GM21528 (cell line): ENCODE measurements at regions not wholly inside any gene's neighbourhood (a gene's known extent, or its start where the extent isn't known, plus 50 kb on each side); places are given as distances from the start of the nearest gene placed in this dataset.
"Not testable (repeated sequence)": the region's sequence is repeated elsewhere in the genome, so short reads cannot be mapped to it uniquely, and the experiment has no call there.

Experiments used
- ATAC-seq: cut with Tn5 transposase; IDR thresholded peaks from one replicate; pipeline ENCODE4 v1.9.1; 2021; ENCODE audit warnings: mild to moderate bottlenecking, moderate library complexity; ENCODE audit not compliant: unreplicated experiment, low FRiP score

DNA sequence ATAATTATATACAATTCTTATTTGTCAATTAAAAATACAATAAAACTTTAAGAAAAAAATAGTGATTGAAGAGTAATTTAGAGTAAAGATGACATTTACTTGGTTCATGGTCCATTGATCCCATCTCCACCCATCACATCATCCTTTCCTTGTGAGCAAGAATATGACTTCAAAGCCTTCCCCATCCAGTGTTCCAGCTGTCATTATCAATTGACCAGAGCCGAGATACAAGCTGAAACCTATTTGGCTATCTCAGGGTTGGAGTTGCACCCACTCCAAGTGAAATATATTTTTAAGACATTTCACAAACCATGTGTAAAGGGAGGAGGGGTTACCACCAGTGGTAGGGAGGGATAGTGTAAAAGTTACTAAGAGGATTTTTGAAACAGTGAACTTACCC, 428.9 kb upstream of the C1orf87 start:
- no peak for ATAC-seq

DNA sequence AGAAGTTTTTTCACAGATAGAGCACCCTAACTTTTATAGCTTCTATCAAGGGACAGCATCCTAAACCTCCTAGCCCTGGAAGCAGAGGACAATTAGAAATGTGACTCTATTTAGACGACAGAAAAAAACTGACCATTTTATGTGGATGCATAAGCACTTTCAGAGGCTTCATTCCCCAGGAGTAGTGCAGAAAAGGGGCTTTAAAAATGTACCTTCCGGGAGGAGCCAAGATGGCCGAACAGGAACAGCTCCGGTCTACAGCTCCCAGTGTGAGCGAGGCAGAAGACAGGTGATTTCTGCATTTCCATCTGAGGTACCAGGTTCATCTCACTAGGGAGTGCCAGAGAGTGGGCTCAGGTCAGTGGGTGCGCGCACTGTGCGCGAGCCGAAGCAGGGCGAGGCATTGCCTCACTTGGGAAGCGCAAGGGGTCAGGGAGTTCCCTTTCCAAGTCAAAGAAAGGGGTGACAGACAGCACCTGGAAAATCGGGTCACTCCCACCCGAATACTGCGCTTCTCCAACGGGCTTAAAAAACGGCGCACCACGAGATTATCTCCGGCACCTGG, 416.4 kb upstream of the C1orf87 start:
- not testable (repeated sequence) for ATAC-seq

DNA sequence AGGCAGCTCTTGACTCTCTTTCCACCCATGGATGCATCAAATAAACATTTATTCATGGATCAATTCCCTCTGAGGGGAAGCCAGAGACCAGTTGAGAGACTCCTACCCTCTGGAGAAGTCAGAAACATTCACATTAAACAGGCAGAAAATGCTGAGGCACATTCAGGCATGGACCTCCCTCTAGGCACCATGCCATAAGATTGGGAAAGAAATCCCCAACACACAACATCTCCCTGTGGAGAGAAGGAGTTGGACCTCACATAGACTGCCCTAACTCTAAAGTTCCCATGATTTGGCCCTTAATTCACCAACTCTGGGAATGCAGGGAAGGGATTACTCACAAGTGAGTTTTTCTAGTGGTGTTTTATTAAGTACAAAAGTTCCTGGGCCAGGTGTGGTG, 415.3 kb upstream of the C1orf87 start:
- ATAC-seq: no peak

DNA sequence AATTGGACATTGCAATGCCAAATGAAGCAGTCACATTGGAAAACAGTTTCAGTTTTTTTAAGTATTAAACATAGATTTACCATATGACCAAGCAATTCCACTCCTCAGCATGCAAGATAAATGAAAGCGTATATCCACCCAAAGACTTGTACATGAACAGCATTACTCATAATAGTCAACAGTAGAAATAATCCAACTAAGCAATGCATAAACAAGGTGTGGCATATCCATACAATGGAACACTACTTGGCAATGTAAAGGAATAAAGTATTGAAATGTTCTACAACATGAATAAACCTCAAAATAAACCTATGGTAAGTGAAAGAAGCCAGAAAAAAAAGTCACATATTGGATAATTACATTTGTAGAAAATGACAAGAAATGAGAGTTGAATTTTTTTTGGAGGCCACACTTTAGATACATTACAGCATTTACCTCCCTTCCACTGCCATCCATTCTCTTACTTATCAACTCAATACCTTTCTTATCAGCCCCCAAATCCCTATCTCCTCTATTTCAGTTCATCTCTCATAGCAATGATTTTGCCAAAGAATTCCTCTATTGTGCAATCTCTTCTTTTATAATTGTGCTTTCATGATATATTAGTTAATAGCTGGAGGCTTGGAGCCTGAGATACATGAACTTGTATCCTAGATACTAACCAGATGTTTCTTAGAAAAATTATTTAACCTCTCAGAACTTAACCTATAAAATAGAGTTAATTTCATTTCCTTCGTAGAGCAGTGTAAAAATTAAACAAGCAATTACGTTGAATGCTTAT, 414.2 kb upstream of the C1orf87 start:
- no peak for ATAC-seq

DNA sequence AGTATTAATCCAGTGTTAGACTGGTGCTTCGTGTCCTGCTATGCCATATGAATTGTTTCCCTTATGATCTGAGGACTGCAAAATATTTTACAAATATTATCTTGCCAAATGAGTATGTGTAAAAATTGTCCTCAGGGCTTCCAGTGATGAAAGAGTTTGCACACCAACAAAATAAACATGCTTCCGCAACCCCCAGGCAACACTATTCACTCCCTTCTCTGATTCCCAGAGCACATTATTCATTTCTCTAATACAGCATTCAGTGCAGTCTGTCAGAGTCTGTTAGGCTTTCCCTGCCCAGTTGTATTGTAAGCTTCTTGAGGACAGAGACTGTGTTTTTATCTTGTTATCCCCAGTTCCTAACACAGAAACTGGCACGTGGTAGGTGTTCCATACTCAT, 409.9 kb upstream of the C1orf87 start:
- ATAC-seq: no peak

DNA sequence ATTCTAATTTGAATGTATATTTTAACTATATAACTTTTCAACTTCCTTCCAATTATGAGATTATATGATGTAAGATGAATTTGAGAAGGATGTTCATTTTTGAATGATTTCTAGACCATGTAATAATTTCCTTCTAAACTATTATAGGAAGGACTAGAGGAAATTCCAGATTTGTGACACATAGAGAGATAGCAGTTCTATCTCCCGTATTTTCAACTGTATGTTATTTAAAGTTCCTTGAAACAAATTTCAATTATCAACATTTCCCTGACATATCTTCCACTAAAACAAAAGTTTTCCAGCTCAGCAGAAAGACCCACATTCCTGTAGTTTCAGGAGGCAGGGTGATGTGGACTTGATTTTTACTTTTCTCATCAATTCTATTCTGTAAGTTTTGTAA, 396.7 kb upstream of the C1orf87 start:
- ATAC-seq: no peak

DNA sequence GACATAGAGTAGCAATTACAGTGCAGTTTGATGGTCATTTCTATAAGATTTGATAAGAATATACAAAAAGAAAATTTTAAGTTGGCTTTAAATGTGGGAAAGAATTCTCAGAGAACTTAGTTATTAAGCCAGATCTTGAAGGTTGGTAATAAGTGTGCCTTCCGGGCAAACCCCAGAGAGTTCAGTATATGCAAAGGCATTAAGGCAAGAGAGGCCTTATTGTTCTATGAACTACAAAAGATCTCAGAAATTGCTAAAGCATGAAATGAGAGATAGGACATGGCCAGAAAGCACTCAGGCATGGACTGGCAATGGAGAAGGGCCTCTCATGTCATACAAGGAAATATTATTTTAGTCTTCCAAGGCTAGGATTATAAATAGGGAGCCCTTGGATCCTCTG, 390.2 kb upstream of the C1orf87 start:
- ATAC-seq: no peak

DNA sequence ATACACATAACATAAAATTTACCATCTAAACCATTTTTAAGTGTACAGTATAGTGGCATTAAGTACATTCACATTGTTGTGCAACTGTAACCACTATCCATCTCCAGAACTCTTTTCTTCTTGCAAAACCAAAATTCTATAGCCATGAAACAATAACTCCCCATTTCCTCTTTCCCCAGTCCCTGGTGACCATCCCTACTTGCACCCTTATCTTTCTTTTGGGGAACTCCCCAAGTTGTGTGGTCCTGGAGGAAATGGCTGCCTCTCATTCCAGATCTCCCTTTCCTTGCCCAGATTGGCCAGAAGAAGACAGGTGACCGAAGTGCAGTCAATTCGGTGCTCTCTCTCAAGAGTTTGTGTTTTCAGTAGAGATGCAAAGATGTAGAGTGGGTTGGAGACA, 389.6 kb upstream of the C1orf87 start:
- no peak for ATAC-seq

DNA sequence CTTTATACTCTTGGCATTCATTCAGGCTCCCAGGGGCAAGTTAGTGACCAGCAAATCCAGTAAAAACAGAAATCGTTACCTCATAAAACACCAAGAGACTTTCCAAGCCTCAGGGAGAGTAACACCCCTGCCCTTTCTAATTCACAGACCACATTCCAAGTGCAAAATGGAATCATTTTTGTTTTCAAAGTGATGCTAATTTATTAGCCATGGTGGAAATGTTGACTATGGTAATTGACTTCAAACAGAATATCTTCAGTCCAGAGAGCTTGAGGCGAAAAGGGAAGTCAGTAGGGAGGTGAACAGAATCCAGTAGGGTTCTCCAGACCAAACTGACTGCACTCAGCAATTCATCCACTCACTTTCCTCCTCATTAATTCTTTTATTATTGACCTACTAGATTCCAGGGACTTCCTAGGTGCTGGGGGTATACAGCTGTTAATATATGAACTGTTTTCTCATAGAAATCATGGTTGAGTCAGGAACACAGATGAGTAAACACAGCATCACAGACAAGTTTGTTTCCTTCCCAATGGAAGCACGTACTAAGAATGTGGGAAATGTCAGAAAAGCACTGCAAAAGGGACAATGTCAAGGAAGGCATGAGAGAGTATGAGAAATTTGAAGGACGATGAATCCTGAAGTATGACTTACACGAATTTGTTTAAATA, 388.5 kb upstream of the C1orf87 start:
- ATAC-seq: no peak

DNA sequence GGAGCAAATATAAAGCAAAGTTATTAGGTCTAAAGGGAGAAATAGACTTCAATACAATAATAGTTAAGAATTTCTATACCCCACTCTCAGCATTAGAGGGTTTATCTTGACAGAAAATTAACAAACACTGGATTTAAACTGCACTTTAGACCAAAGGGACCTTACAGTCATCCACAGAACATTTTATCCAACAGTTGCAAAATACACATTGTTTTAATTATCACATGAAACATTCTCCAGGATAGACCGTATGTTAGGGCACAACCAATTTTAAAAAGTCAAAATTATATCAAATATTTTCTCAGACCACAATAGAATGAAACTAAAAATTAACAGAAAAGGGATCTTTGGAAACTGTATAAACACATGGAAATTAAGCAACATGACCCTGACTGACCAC, 384.5 kb upstream of the C1orf87 start:
- no peak for ATAC-seq

DNA sequence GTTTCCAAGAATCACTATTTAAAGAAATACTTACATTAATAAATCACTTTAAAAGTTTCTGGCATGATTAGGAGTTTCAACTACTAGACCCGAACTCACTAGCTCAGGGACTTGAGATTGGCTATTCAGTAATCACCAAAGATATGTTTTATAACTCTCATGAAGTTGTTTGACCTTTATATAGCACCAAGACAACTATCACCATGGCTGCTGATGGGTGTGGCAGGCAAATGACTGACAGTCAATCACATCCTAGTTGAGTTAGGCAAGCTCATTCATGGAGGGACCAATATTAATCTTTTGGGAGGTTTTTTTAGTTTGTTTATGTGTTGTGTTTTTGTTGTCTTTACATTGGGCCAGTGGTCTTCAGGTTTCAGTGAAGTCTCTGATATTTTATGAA, 376.3 kb upstream of the C1orf87 start:
- no peak for ATAC-seq

DNA sequence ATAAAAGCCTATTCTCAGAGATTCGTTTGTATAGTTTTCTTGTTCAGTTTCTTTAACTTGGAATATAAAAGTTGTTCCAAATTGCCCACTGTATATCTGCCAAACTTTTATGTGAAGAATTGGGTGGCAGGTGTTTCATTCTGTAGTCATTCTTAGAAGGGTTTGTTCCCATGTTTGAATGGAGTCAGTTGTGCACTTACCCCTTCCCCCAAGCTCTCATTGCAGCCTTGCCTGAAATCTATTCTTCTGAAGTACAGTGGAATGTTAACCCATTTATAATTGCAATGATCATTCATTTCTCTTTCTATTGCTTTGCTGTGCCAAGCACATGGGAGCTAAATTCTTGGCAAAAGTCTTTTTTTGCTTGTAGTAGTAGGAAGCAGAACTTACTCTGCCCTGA, 375.3 kb upstream of the C1orf87 start:
- ATAC-seq: no peak

DNA sequence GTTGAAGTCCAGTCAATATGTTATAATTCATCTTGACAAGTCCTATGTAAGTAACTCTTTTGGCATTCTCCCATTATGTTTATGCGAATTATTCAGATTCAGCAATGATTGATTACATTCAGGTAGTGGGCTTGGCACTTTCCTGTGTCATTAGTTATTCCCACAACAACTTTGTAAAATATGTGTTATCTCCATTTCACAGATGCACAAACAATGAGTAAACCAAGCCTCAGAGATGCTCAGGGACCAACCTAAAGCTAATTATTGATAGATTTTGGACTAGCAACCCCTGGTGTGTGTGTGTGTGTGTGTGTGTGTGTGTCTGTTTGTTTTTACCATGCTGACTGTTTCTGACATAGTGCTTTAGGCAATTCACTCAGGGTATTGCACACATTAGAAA, 371.1 kb upstream of the C1orf87 start:
- ATAC-seq: no peak

DNA sequence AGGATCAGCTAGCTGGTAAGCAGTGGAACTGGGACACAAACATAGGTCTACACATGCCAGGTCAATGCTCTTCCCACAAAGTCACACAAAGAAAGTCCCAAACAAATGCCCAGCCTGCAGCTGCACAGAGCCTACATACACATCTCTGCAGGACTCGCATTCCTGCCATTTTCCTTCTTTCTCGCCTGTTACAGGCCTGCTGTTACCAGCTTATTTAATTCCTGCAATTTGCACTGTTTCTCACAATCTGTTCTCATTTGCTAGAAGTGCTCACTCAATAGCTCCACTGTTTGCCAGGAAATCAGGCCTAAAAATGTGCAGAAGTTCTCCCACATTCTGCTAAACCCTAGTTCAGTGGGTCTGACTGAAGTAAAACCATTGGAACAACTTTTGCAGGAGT, 362.6 kb upstream of the C1orf87 start:
- ATAC-seq: no peak

DNA sequence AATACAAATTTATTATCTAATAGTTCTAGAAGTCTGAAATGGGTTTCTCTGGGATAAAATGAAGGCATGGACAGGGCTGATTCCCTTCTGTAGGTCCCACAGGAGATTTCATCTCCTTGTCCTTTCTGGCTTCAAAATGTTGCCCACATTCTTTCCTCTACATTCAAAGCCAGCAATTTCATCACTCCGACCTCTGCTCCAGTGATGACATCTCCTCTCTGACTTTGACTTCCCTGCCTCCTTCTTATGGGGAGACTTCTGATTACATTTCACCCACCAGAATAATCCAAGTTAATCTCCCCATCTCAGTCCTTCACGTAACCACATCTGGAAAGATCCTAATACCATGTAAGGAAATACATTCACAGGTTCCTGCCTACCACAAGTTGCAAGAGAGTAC, 358.0 kb upstream of the C1orf87 start:
- no peak for ATAC-seq

DNA sequence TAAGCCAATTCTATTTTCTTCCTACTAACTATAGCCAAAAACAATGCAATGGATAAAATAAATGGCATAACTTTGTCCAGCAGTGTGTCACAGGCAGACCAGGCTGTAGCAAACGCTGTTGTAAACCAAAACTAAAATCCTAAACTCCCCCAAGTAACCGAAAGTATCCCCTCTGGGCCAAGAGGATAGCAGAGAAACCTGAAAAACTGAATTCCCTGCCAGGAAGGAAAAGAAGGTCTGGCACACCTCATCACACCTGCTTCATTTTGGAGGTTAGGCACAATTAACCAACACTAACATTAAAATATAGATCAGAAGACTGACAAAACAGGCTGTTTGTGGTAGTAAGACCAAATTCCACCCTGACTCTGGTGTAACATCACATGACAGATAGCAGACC, 356.8 kb upstream of the C1orf87 start:
- ATAC-seq: no peak

DNA sequence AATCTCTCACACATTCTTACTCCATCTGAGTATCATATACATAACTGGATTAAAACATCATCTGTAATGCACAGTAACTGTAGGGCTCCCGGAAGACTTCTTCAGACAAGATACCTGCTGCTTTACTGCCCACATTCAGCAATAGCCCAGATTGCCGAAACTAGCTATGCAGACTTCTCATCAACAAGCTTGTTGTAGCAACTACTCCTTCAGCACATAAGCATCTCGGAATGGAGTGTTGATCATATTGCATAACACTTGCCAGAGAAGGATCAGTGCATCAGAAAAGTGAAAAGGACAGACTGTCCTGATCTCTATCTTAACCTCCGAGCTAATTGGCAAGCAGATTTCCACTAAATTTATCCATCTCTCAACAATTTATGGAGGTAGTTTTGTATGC, 354.6 kb upstream of the C1orf87 start:
- ATAC-seq: no peak

DNA sequence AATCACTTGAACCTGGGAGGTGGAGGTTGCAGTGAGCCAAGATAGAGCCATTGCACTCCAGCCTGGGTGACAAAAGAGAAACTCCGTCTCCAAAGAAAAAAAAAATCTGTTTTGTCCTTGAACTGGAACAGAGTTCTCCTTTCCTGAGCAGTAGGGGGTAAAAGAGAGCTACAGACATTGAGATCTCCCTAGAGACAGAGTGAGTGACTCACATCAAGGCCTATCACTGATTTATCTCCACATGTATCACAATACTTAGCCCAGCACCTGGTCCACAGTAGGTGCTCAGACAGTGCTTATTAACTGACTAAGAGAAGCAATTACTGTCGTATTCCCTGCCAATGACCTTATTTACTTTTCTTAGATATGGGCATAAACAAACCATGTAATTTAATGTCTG, 354.1 kb upstream of the C1orf87 start:
- no peak for ATAC-seq

DNA sequence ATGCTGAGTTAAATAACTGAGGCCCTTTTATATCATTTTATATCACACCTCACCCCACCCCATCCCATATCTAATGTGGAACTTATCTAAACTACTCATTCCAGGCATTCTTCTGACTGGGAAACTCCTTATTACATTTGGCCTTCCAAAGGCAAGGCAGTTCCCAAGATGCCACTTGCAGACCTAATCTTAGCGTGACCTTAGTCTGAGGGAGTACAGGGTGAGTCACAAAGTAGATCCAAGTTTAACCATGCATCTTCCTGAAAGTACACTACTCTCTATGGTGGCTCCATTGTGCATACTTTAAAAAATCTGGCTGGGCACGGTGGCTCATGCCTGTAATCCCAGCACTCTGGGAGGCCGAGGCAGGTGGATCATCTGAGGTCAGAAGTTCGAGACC, 353.6 kb upstream of the C1orf87 start:
- no peak for ATAC-seq

DNA sequence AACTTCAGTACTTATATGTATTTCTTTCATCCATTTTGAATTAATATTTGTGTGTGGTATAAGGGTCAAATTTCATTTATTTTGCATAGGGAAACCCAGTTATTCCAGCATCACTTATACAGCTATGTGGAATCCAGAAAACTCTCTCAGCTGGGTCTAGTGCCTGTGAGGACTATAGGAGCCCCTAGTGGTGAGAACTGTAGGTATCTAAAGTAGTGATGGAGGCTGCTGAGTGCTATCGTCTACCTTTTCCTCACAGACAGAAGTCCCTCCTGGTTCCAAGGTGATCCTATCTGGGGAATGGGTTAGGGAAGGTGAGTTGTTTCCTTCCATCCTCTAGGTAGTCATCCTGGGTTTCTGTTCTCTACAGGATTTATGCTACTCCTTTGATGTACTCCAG, 352.0 kb upstream of the C1orf87 start:
- no peak for ATAC-seq

DNA sequence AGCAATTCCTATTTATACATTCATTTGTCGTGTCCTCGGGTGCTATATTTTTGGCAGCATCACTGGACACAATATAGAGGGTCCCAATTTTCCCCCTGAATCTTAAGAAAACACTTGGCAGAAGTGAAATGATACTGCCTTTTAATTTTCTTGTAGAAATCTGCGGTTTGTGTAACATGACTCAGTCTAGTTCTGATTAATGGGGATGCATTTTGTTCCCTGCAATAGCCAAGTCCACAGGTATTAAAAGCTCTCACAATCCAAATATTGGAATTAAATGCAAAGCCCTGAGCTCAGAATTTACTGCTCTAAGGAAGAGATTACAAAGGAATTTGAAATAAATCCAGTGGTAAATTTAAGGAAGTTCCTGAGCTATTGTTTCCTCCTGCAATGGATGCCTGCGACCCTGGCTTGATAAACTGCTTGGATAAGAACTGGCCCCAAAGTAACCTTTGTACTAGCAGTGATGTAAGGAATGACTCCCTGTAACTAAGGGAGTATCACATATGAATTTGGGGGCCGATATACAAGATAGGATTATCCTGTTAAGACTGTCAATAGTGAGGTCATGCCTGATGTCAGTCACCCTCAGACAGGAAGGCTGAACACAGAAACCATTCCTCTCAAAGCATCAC, 349.7 kb upstream of the C1orf87 start:
- ATAC-seq: no peak

DNA sequence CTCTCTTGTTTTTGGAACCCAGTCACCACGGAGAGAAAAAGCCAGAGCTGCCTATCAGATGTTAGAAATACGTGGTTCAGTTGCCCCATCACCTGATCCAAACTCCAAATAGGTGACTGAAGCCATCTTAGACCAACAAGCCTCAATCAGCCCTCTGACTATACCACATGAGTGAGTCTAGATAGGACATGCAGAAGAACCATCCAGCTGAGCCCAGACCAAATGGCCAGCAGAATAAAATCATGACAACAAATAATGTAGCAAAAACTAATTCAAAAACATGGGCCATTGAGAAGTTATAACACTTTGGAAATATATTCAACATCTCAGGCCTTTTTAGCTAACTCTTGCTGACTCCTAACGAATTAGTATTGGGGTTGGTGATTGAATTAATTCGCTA, 348.4 kb upstream of the C1orf87 start:
- no peak for ATAC-seq
